Lung (tissue), 11 donors: ENCODE measurements at regions not wholly inside any gene's neighbourhood (a gene's known extent, or its start where the extent isn't known, plus 50 kb on each side); places are given as distances from the start of the nearest gene placed in this dataset.

Source experiments
- ATAC-seq: fragments of 200-7000 bp; cut with Tn5 transposase; one replicate; pipeline ENCODE4 v1.9.1; 2020; ENCODE audit warnings: moderate number of reproducible peaks; ENCODE audit not compliant: insufficient read depth, low FRiP score
- DNase-seq, 3 donors: peaks; one replicate each; pipeline ENCODE4 v3.0.0-alpha.2; 2013 to 2017
- H3K27ac ChIP-seq, 2 donors: one replicate each; pipeline ENCODE4 v1.5.1; 2013; ENCODE audit warnings: mild to moderate bottlenecking in 2 of 2, moderate library complexity in 2 of 2, control low read depth in 1 of 2, inconsistent platforms in 1 of 2, low read depth in 1 of 2, low read length in 1 of 2
- H3K27me3 ChIP-seq, 3 donors: one replicate each; pipeline ENCODE4 v1.5.1; 2013; ENCODE audit warnings: low read length in 2 of 3; ENCODE audit not compliant: control insufficient read depth in 3 of 3, insufficient read depth in 3 of 3
- H3K36me3 ChIP-seq, 4 donors: one replicate each; pipeline ENCODE4 v1.5.1; 2013; ENCODE audit warnings: low read length in 4 of 4, mild to moderate bottlenecking in 1 of 4, moderate library complexity in 1 of 4; ENCODE audit not compliant: control insufficient read depth in 4 of 4, insufficient read depth in 4 of 4
- H3K4me1 ChIP-seq, 5 donors: one replicate each; pipeline ENCODE4 v1.5.1; 2013; ENCODE audit warnings: low read length in 5 of 5, mild to moderate bottlenecking in 2 of 5, moderate library complexity in 1 of 5; ENCODE audit not compliant: control insufficient read depth in 5 of 5, insufficient read depth in 5 of 5
- H3K4me3 ChIP-seq: one replicate; pipeline ENCODE4 v1.5.1; 2013; ENCODE audit warnings: mild to moderate bottlenecking, control low read depth, moderate library complexity
- H3K9ac ChIP-seq, 2 donors: one replicate each; pipeline ENCODE4 v1.5.1; 2013; ENCODE audit warnings: low read length in 2 of 2, control low read depth in 1 of 2; ENCODE audit not compliant: insufficient read depth in 1 of 2
- H3K9me3 ChIP-seq, 4 donors: one replicate each; pipeline ENCODE4 v1.5.1; 2013; ENCODE audit warnings: low read length in 3 of 4, mild to moderate bottlenecking in 1 of 4, moderate library complexity in 1 of 4; ENCODE audit not compliant: control insufficient read depth in 4 of 4, insufficient read depth in 3 of 4
- WGBS, 2 donors: extraction: QIAGEN DNeasy Blood & Tissue Kit; methylation state at CpG; one replicate each; pipeline ENCODE4 v1.1.7; 2013; 5-methylcytosine and 5-hydroxymethylcytosine counted together
- TF ChIP-seq, protein P1 (sequence below): IDR thresholded peaks from 2 replicates; pipeline ENCODE4 v1.5.1; 2012; ENCODE audit warnings: mild to moderate bottlenecking; ENCODE audit errors: control extremely low read depth, extremely low read depth
- donor health status: control.
- donor health status: control.
- donor health status: Bipolar disorder and iron deficiency.
- donor health status: healthy.
- donor health status: DM: yes; HTN: yes; CAD: no.

DNA sequence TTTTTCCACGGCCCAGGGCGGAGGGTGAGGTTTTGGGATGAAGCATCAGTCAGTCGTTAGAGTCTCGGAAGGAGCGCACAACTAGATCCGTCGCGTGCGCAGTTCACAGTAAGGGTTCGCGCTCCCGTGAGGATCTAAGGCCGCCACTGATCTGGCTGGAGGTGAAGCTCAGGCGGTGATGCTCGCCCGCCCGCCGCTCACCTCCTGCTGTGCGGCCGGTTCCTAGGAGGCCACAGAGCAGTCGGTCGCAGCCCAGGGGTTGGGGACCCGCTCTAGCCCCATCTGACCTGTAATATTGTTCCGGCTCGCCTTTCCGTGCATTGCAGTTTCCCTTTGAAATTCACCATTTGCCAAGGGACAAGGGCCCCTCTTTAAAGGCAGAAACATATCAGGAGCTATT is 244.7 kb downstream of the TFAP2C start:
- Histone ChIP-seq H3K4me3 (no peak overlapping the region), H3K9ac (no peak overlapping the region), H3K36me3 (no peaks in the 10 kb centered on the region), H3K27ac (no peak overlapping the region), H3K4me1 (no peaks in the 10 kb centered on the region), H3K9me3 (no peaks in the 10 kb centered on the region), H3K27me3 (peaks cover 0 to 7% (median 3%) of the 10 kb centered on the region in 3 donors)
- WGBS, 2 donors: 89 to 94% methylated on average over 26 of the region's 26 CpGs
- no peak for DNase-seq
- ATAC-seq: no peak
- TF ChIP-seq, protein P1, sequence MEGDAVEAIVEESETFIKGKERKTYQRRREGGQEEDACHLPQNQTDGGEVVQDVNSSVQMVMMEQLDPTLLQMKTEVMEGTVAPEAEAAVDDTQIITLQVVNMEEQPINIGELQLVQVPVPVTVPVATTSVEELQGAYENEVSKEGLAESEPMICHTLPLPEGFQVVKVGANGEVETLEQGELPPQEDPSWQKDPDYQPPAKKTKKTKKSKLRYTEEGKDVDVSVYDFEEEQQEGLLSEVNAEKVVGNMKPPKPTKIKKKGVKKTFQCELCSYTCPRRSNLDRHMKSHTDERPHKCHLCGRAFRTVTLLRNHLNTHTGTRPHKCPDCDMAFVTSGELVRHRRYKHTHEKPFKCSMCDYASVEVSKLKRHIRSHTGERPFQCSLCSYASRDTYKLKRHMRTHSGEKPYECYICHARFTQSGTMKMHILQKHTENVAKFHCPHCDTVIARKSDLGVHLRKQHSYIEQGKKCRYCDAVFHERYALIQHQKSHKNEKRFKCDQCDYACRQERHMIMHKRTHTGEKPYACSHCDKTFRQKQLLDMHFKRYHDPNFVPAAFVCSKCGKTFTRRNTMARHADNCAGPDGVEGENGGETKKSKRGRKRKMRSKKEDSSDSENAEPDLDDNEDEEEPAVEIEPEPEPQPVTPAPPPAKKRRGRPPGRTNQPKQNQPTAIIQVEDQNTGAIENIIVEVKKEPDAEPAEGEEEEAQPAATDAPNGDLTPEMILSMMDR: no peak

- DNase-seq (no peak), ATAC-seq (no peak)
- 32 to 45% methylated on average over 6 of the region's 6 CpGs for WGBS, 2 donors
Observed at GRCh38 chr20:56875052-56875659, 246.1 kb downstream of the TFAP2C start.

GRCh38 chr20:56875803-56876202 is 246.7 kb downstream of the TFAP2C start:
- WGBS, 2 donors: 83 to 90% methylated on average over 7 of the region's 7 CpGs
- TF ChIP-seq, protein P1: no peak
- DNase-seq: no peak

More at GRCh38 chr20:56875052-56875659, 246.1 kb downstream of the TFAP2C start:
- Histone ChIP-seq H3K36me3 (no peaks in the 10 kb centered on the region), H3K4me3 (no peak overlapping the region), H3K4me1 (no peaks in the 10 kb centered on the region), H3K27ac (no peak overlapping the region), H3K9ac (no peak overlapping the region), H3K27me3 (peaks cover 0 to 7% (median 0%) of the 10 kb centered on the region in 3 donors), H3K9me3 (peaks cover 0 to 2% (median 0%) of the 10 kb centered on the region in 4 donors)
- TF ChIP-seq, protein P1: no peak

GRCh38 chr20:56885521-56885920 is 256.4 kb downstream of the TFAP2C start:
- DNase-seq (no peak), ATAC-seq (no peak)
- Histone ChIP-seq H3K9me3 (no peaks in the 10 kb centered on the region), H3K4me3 (no peak overlapping the region), H3K27me3 (peaks cover 0 to 3% (median 3%) of the 10 kb centered on the region in 3 donors), H3K4me1 (no peaks in the 10 kb centered on the region), H3K36me3 (no peaks in the 10 kb centered on the region), H3K9ac (no peak overlapping the region), H3K27ac (no peak overlapping the region)
- TF ChIP-seq, protein P1: no peak
- 80 to 82% methylated on average over 14 of the region's 14 CpGs for WGBS, 2 donors

More at GRCh38 chr20:56875803-56876202, 246.7 kb downstream of the TFAP2C start:
- no peaks in the 10 kb centered on the region for H3K4me1 ChIP-seq
- no peak overlapping the region for H3K9ac ChIP-seq
- H3K27me3 ChIP-seq: peaks cover 0 to 7% (median 0%) of the 10 kb centered on the region in 3 donors
- H3K36me3 ChIP-seq: no peaks in the 10 kb centered on the region
- no peak for ATAC-seq
- peaks cover 0 to 2% (median 0%) of the 10 kb centered on the region in 4 donors for H3K9me3 ChIP-seq
- H3K4me3 ChIP-seq: no peak overlapping the region
- no peak overlapping the region for H3K27ac ChIP-seq
